Mucosa of descending colon (tissue), 3 donors: ENCODE measurements at regions not wholly inside any gene's neighbourhood (a gene's known extent, or its start where the extent isn't known, plus 50 kb on each side); places are given as distances from the start of the nearest gene placed in this dataset.

Source experiments
- ATAC-seq: fragments of 200-7000 bp; cut with Tn5 transposase; one replicate; pipeline ENCODE4 v1.9.1; 2020; ENCODE audit warnings: mild to moderate bottlenecking, moderate library complexity
- DNase-seq, 3 donors: peaks; one replicate each; pipeline ENCODE4 v3.0.0-alpha.2; 2020
- H3K36me3 ChIP-seq: fragments of 200-600 bp; one replicate; pipeline ENCODE4 v1.8.0; 2021; ENCODE audit warnings: low read depth, mild to moderate bottlenecking
- H3K4me1 ChIP-seq: fragments of 200-600 bp; one replicate; pipeline ENCODE4 v1.8.0; 2021; ENCODE audit warnings: low read depth, mild to moderate bottlenecking
- H3K4me3 ChIP-seq: fragments of 200-600 bp; one replicate; pipeline ENCODE4 v1.8.0; 2021; ENCODE audit warnings: mild to moderate bottlenecking
- H3K9me3 ChIP-seq: fragments of 200-600 bp; one replicate; pipeline ENCODE4 v1.8.0; 2021; ENCODE audit warnings: mild to moderate bottlenecking
- CTCF ChIP-seq: fragments of 200-600 bp; IDR thresholded peaks from one replicate; pipeline ENCODE4 v1.8.0; 2022; ENCODE audit warnings: antibody characterized with exemption, mild to moderate bottlenecking
- intact Hi-C, 2 donors: fragments of 100-400 bp; cut with DNase I in 1 of 2; cut with micrococcal nuclease in 1 of 2; formaldehyde crosslinking; loops; one replicate each; pipeline versions ENCODE4 v1.11.0 to v1.11.1; 2022; cut with DNase I, micrococcal nuclease
- donor health status: DM: no; HTN: no; CAD: no; lungs with moderate emphysema.
- donor health status: DM: no; HTN: no; CAD: no.
- donor health status: DM: no; HTN: yes; CAD: no.

- DNase-seq = no peak
- no peak for TF ChIP-seq CTCF
- ATAC-seq = peak; percentile 17
- H3K9me3 ChIP-seq = no peaks in the 10 kb centered on the region
- H3K4me1 ChIP-seq = no peaks in the 10 kb centered on the region
- intact Hi-C loops = no loop called here
- H3K4me3 ChIP-seq = no peak overlapping the region
- no peaks in the 10 kb centered on the region for H3K36me3 ChIP-seq
These were observed 323.6 kb downstream of the CD83 start for GRCh38 chr6:14440940-14441781.

- no peak for DNase-seq
- ATAC-seq = no peak
- TF ChIP-seq CTCF = no peak
- Histone ChIP-seq H3K4me1 (no peaks in the 10 kb centered on the region), H3K36me3 (no peaks in the 10 kb centered on the region), H3K4me3 (no peak overlapping the region), H3K9me3 (no peaks in the 10 kb centered on the region)
- intact Hi-C loops = no loop called here
These were observed 324.7 kb downstream of the CD83 start for GRCh38 chr6:14442242-14442641.

DNA sequence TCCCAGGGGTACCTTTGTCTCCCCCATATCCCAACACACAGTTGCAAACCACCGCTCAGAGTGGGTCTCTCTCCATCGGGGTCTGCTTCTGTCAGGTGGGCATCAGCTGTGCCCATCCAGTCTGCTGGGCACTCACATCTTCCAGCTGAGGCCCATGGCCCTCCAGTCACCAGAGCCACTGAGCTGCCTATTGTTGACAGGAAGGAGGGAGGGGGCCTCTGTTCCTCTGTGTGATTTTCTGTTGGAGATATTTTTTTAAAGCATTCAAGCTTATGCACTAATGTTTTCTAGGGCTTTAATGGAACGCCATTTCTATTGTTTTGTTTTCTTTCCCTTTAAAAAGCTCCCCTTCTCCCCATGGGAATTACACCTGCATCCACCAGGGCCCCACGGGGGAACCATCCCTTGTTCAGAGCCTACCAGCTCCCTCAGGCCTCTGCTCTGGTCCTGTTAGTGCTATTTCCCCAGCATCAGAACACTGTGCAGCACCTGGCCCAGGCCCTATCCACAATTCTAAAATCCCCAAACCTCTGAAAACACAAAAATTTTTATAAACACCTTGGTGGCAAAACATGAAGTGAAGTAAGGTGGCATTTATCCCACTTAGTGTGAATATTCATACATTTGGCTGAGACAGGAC lies 326.2 kb downstream of the CD83 start:
- no peak for TF ChIP-seq CTCF
- intact Hi-C loops = no loop called here
- DNase-seq (no peak), ATAC-seq (no peak)
- H3K36me3 ChIP-seq = no peaks in the 10 kb centered on the region
- H3K4me3 ChIP-seq = no peak overlapping the region
- no peaks in the 10 kb centered on the region for H3K4me1 ChIP-seq
- H3K9me3 ChIP-seq = no peaks in the 10 kb centered on the region

DNA sequence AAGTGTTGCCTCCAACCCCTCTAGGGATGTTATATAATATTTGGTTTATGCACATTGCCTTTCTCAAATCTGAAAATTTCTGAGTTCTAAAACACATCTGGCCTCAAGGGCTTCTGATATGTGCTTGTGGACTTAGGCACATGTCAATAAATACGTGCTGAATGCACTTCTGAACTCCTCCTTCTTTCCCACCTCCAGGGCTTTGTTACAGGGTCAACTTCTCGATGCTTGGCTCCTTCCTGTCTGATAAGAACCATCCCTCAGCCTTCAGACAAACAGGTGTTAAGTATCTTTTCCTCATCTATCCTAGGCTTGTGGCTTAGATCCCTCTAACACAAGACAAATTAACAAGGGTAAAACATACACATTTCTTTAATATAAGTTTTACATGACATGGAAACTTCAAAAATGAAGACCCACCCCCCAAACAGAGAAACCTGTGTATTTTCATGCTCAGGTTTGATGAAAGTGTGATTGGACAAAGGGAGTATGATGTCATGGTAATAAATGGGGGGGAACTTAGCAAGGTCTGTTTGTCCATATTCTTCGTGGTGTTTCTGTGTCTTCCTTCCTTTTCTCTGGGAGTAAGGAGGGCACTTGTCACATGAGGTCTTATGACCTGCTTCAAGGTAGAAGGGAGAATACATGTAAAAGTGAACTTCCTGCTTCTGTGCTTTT lies 326.9 kb downstream of the CD83 start:
- intact Hi-C loops = no loop called here
- Histone ChIP-seq H3K4me1 (no peaks in the 10 kb centered on the region), H3K9me3 (no peaks in the 10 kb centered on the region), H3K36me3 (no peaks in the 10 kb centered on the region), H3K4me3 (no peak overlapping the region)
- TF ChIP-seq CTCF = no peak
- DNase-seq (no peak), ATAC-seq (no peak)

- no peaks in the 10 kb centered on the region for H3K36me3 ChIP-seq
- DNase-seq (no peak), ATAC-seq (no peak)
- no peaks in the 10 kb centered on the region for H3K9me3 ChIP-seq
- intact Hi-C loops = no loop called here
- no peak overlapping the region for H3K4me3 ChIP-seq
- no peaks in the 10 kb centered on the region for H3K4me1 ChIP-seq
- TF ChIP-seq CTCF = no peak
These were observed 329.7 kb downstream of the CD83 start for GRCh38 chr6:14447240-14447639.
